H1 (cell line): ENCODE measurements at regions not wholly inside any gene's neighbourhood (a gene's known extent, or its start where the extent isn't known, plus 50 kb on each side); places are given as distances from the start of the nearest gene placed in this dataset.

ENCODE experiments used
- TF ChIP-seq, protein P1 (sequence below): IDR thresholded peaks from 2 replicates; pipeline ENCODE4 v1.6.1; 2012; ENCODE audit warnings: inconsistent platforms

DNA sequence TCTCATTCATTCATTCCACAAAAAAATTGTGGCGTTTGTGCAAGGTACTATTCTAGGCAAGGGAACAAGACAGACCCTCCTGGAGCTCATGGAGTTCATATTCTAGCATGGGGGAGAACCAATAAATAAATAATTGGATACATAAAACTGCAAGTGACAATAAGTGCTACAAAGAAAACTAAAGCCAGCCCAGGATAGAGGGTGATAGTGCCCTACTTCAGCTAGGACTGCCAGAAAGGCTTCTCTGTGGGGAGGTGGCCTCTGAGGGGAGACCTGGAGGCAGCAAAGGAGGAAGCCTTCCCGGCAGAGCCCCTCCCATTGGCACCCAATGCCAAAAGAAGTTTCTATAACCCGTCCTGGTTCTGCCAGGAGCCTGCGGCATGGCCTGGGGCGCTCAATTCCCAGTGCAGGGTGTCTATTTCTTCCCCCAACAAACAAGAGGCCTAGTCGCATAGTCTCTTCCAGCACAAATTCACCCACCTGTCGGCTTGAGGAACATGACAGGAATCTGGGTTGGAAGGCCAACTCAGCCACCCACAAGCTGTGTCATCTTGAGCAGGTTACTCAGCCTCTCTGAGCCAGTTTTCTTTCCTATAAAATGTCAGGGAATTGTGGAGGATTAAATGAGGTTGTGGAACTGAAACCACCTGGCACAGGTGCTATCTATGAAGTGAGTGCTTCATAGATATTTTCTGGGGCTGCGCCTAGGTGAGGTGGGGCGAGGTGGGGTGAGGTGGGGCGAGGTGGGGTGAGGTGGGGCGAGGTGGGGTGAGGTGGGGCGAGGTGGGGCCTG lies 94.3 kb downstream of the ZFP36L2 start (continued):
- TF ChIP-seq, protein P1, sequence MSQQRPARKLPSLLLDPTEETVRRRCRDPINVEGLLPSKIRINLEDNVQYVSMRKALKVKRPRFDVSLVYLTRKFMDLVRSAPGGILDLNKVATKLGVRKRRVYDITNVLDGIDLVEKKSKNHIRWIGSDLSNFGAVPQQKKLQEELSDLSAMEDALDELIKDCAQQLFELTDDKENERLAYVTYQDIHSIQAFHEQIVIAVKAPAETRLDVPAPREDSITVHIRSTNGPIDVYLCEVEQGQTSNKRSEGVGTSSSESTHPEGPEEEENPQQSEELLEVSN = no peak
